NT2/D1 (cell line): ENCODE measurements at regions not wholly inside any gene's neighbourhood (a gene's known extent, or its start where the extent isn't known, plus 50 kb on each side); places are given as distances from the start of the nearest gene placed in this dataset.
"Not testable (repeated sequence)": the region's sequence is repeated elsewhere in the genome, so short reads cannot be mapped to it uniquely, and the experiment has no call there.

Experiments used
- DNase-seq: peaks from one replicate; pipeline ENCODE4 v3.0.0-alpha.2; 2011; ENCODE audit warnings: low read depth, low spot score
- H3K27me3 ChIP-seq: 2 replicates; pipeline ENCODE4 v1.6.0; 2011; ENCODE audit warnings: mild to moderate bottlenecking; ENCODE audit not compliant: insufficient read length, insufficient read depth
- H3K36me3 ChIP-seq: 2 replicates; pipeline ENCODE4 v1.6.1; 2011; ENCODE audit warnings: mild to moderate bottlenecking, low read length, mixed read lengths; ENCODE audit not compliant: insufficient read depth, insufficient read length
- H3K4me1 ChIP-seq: 2 replicates; pipeline ENCODE4 v1.5.1; 2011; ENCODE audit not compliant: insufficient read depth, insufficient read length
- H3K4me3 ChIP-seq: 2 replicates; pipeline ENCODE4 v1.5.1; 2011; ENCODE audit warnings: low read depth; ENCODE audit not compliant: insufficient read length
- H3K9ac ChIP-seq: 2 replicates; pipeline ENCODE4 v1.6.0; 2011; ENCODE audit warnings: low read depth; ENCODE audit not compliant: insufficient read length
- H3K9me3 ChIP-seq: 2 replicates; pipeline ENCODE4 v1.5.1; 2011; ENCODE audit warnings: mild to moderate bottlenecking, low read length; ENCODE audit not compliant: insufficient read depth
- SUZ12 ChIP-seq: IDR thresholded peaks from 2 replicates; pipeline ENCODE4 v1.6.1; 2011; ENCODE audit not compliant: insufficient read length, insufficient read depth; ENCODE audit errors: extremely low read depth
- YY1 ChIP-seq: IDR thresholded peaks from 2 replicates; pipeline ENCODE4 v1.6.1; 2011; ENCODE audit not compliant: insufficient read length, insufficient read depth
- ZNF274 ChIP-seq: IDR thresholded peaks from 2 replicates; pipeline ENCODE4 v1.6.1; 2011; ENCODE audit warnings: mild to moderate bottlenecking, low read depth, low read length

DNA sequence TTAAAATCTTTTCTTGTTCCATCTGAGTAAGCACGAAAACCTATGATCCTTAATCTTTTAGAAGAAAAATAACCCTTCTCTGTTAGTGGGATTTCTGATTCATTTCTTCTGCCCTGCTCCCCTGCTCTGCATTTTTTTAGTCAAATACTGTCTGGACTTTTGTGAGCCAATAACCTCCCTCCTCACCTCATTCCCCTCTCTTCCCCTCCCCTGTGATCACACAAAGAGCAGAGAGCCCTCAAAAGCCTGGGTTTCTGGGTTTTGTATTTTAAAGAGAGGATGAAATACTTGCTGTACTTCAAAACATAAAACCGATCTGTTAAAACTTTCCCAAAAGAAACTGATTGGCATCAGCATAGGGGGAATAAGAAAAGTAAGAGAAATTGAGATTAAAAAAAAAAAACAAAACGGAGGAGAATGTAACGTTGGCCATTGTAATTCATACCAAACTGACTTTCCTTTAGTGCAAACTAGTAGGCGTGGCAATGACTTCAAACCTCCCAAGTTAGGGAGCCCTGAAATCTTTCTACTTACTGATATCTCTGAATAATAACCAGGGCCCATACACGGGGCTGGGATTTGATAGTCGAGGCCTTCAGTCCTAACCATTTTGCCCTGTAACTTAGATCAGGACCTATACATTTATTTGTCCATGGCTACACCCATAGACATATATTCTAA is 232.9 kb downstream of the TM9SF2 start:
- no peaks in the 10 kb centered on the region for H3K4me1 ChIP-seq
- no peak overlapping the region for H3K9ac ChIP-seq
- H3K36me3 ChIP-seq, result no peaks in the 10 kb centered on the region
- H3K27me3 ChIP-seq, result no peaks in the 10 kb centered on the region
- no peaks in the 10 kb centered on the region for H3K9me3 ChIP-seq
- TF ChIP-seq YY1, result no peak
- TF ChIP-seq ZNF274, result no peak
- no peak for TF ChIP-seq SUZ12
- no peak overlapping the region for H3K4me3 ChIP-seq
- no peak for DNase-seq

- no peak for TF ChIP-seq SUZ12
- TF ChIP-seq YY1, result no peak
- no peak for TF ChIP-seq ZNF274
- no peak for DNase-seq
- Histone ChIP-seq H3K27me3 (no peaks in the 10 kb centered on the region), H3K4me1 (no peaks in the 10 kb centered on the region), H3K9ac (no peak overlapping the region), H3K4me3 (no peak overlapping the region), H3K36me3 (no peaks in the 10 kb centered on the region), H3K9me3 (no peaks in the 10 kb centered on the region)
These were observed 232.1 kb downstream of the TM9SF2 start for GRCh38 chr13:99733346-99733745.

GRCh38 chr13:99731747-99732146 is 230.5 kb downstream of the TM9SF2 start:
- Histone ChIP-seq H3K4me3 (no peak overlapping the region), H3K4me1 (no peaks in the 10 kb centered on the region), H3K9me3 (no peaks in the 10 kb centered on the region), H3K9ac (no peak overlapping the region), H3K27me3 (no peaks in the 10 kb centered on the region), H3K36me3 (no peaks in the 10 kb centered on the region)
- no peak for DNase-seq
- TF ChIP-seq YY1 (no peak), SUZ12 (no peak), ZNF274 (no peak)

- no peak for DNase-seq
- H3K9me3 ChIP-seq, result no peaks in the 10 kb centered on the region
- no peak for TF ChIP-seq YY1
- TF ChIP-seq SUZ12, result no peak
- TF ChIP-seq ZNF274, result no peak
- H3K36me3 ChIP-seq, result no peaks in the 10 kb centered on the region
- H3K4me1 ChIP-seq, result peaks cover 2% of the 10 kb centered on the region
- H3K9ac ChIP-seq, result no peak overlapping the region
- no peaks in the 10 kb centered on the region for H3K27me3 ChIP-seq
- H3K4me3 ChIP-seq, result no peak overlapping the region
These were observed 229.1 kb downstream of the TM9SF2 start for GRCh38 chr13:99730403-99730802.

- TF ChIP-seq YY1 (no peak), ZNF274 (no peak)
- Histone ChIP-seq H3K4me3 (no peak overlapping the region), H3K9ac (no peak overlapping the region), H3K9me3 (no peaks in the 10 kb centered on the region), H3K36me3 (no peaks in the 10 kb centered on the region), H3K27me3 (no peaks in the 10 kb centered on the region), H3K4me1 (peaks cover 2% of the 10 kb centered on the region)
- DNase-seq, result no peak
These were observed 228.5 kb downstream of the TM9SF2 start for GRCh38 chr13:99729745-99730144.

GRCh38 chr13:99727651-99728050 is 226.4 kb downstream of the TM9SF2 start:
- H3K27me3 ChIP-seq, H3K36me3 ChIP-seq, H3K9me3 ChIP-seq, DNase-seq, H3K9ac ChIP-seq, H3K4me1 ChIP-seq, H3K4me3 ChIP-seq: not testable (repeated sequence)

- peaks cover 2% of the 10 kb centered on the region for H3K4me1 ChIP-seq
- DNase-seq, result no peak
- H3K9ac ChIP-seq, result no peak overlapping the region
- H3K4me3 ChIP-seq, result no peak overlapping the region
- H3K36me3 ChIP-seq, result no peaks in the 10 kb centered on the region
- no peaks in the 10 kb centered on the region for H3K27me3 ChIP-seq
- no peak for TF ChIP-seq ZNF274
- TF ChIP-seq YY1, result no peak
- no peak for TF ChIP-seq SUZ12
- no peaks in the 10 kb centered on the region for H3K9me3 ChIP-seq
These were observed 225.1 kb downstream of the TM9SF2 start for GRCh38 chr13:99726282-99726894.

DNA sequence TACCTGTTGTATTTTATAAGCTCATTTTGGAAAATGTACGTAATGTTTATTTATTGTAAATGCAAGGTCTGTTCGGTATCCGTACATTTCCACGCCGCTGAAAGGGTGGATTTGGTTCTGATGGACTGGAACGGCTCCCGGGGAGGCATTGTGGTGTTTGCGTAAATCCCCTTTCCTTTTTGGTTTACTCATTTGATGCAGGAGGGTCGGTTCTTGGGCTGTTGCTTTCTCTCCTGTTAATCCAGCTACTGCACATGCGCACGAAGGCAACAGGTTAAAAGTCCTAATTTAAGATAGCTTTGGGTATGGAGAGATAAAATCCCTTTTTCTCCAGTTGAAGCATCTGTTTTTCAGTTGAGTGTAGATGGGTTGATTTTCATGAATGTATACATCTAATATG is 224.4 kb downstream of the TM9SF2 start:
- no peaks in the 10 kb centered on the region for H3K36me3 ChIP-seq
- no peak overlapping the region for H3K4me3 ChIP-seq
- no peak for TF ChIP-seq SUZ12
- no peak for TF ChIP-seq YY1
- no peak for TF ChIP-seq ZNF274

More for the DNA sequence above, 224.4 kb downstream of the TM9SF2 start:
- DNase-seq, result no peak
- Histone ChIP-seq H3K9ac (no peak overlapping the region), H3K9me3 (no peaks in the 10 kb centered on the region), H3K27me3 (no peaks in the 10 kb centered on the region), H3K4me1 (peaks cover 2% of the 10 kb centered on the region)
